Progenitor cell of endocrine pancreas (in vitro differentiated cells): ENCODE measurements at regions not wholly inside any gene's neighbourhood (a gene's known extent, or its start where the extent isn't known, plus 50 kb on each side); places are given as distances from the start of the nearest gene placed in this dataset.
"Not testable (repeated sequence)": the region's sequence is repeated elsewhere in the genome, so short reads cannot be mapped to it uniquely, and the experiment has no call there.

ENCODE experiments used
- DNase-seq: peaks from one replicate; pipeline ENCODE4 v3.0.0; 2021; ENCODE audit warnings: low spot score; ENCODE audit not compliant: unreplicated experiment
- H3K27ac Mint-ChIP-seq: 2 replicates; pipeline ENCODE4 v1.8.0; 2021; ENCODE audit warnings: mild to moderate bottlenecking, moderate library complexity, mixed read lengths
- H3K27me3 Mint-ChIP-seq: 2 replicates; pipeline ENCODE4 v1.8.0; 2021; ENCODE audit warnings: mixed read lengths
- H3K36me3 Mint-ChIP-seq: 2 replicates; pipeline ENCODE4 v1.8.0; 2022; ENCODE audit warnings: mixed read lengths; ENCODE audit not compliant: insufficient read depth
- H3K4me1 Mint-ChIP-seq: 2 replicates; pipeline ENCODE4 v1.8.0; 2021; ENCODE audit warnings: low read depth, mixed read lengths
- H3K4me3 Mint-ChIP-seq: 2 replicates; pipeline ENCODE4 v1.8.0; 2021; ENCODE audit warnings: low read depth, mild to moderate bottlenecking, moderate library complexity, mixed read lengths
- H3K9me3 Mint-ChIP-seq: 2 replicates; pipeline ENCODE4 v1.8.0; 2021; ENCODE audit warnings: low read depth, mixed read lengths
- TF ChIP-seq, protein P1 (sequence below): fragments of 200-600 bp; sonication (generic); IDR thresholded peaks from one replicate; pipeline ENCODE4 v1.5.0; 2021; ENCODE audit warnings: antibody characterized with exemption, mild to moderate bottlenecking; ENCODE audit not compliant: unreplicated experiment

- peaks cover 16% of the 10 kb centered on the region for H3K4me1 Mint-ChIP-seq
- no peak overlapping the region for H3K27ac Mint-ChIP-seq
- no peak for DNase-seq
- peaks cover 4% of the 10 kb centered on the region for H3K9me3 Mint-ChIP-seq
- H3K27me3 Mint-ChIP-seq: no peaks in the 10 kb centered on the region
- H3K4me3 Mint-ChIP-seq: no peak overlapping the region
- no peaks in the 10 kb centered on the region for H3K36me3 Mint-ChIP-seq
- TF ChIP-seq, protein P1, sequence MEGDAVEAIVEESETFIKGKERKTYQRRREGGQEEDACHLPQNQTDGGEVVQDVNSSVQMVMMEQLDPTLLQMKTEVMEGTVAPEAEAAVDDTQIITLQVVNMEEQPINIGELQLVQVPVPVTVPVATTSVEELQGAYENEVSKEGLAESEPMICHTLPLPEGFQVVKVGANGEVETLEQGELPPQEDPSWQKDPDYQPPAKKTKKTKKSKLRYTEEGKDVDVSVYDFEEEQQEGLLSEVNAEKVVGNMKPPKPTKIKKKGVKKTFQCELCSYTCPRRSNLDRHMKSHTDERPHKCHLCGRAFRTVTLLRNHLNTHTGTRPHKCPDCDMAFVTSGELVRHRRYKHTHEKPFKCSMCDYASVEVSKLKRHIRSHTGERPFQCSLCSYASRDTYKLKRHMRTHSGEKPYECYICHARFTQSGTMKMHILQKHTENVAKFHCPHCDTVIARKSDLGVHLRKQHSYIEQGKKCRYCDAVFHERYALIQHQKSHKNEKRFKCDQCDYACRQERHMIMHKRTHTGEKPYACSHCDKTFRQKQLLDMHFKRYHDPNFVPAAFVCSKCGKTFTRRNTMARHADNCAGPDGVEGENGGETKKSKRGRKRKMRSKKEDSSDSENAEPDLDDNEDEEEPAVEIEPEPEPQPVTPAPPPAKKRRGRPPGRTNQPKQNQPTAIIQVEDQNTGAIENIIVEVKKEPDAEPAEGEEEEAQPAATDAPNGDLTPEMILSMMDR: no peak
These were observed 116.2 kb upstream of the ATP2B1 start for GRCh38 chr12:89824822-89825221.

DNA sequence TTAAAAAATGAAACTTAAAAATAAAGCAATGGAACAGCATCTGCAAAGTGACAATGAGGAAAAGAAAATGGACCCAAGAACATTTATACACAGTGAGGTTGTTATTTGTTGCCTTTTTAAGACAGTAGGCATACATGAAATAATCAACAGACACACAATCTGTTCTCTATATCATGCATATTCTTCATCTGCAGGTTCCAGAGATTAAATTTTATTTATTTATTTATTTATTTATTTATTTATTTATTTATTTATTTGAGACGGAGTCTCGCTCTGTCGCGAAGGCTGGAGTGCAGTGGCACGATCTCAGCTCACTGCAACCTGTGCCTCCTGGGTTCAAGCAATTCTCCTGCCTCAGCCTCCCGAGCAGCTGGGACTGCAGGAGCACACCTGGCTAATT lies 114.4 kb upstream of the ATP2B1 start:
- H3K27ac Mint-ChIP-seq, H3K27me3 Mint-ChIP-seq, H3K4me3 Mint-ChIP-seq, H3K9me3 Mint-ChIP-seq, H3K36me3 Mint-ChIP-seq, DNase-seq: not testable (repeated sequence)
- H3K4me1 Mint-ChIP-seq: peaks cover 11% of the 10 kb centered on the region

DNA sequence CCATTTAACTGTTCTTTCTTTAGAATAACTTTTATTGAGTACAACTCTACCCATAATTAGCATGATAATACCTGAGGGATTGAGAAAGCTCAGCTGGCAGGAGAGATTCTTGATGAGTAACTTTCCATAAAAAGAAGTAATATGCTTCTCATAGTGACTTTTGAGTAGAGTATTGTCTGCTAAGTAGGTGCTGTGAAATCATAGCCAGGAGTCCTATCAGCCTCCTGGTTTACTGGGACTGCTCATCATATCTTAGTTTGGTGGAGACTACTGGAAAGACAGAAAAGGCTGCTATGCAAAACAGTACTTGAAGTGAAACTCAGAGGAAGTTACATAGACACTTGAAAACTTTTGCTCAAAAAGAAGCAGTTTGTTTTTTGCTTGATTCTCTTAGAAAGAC lies 113.3 kb upstream of the ATP2B1 start:
- H3K9me3 Mint-ChIP-seq: no peaks in the 10 kb centered on the region
- no peaks in the 10 kb centered on the region for H3K27me3 Mint-ChIP-seq
- TF ChIP-seq, protein P1: no peak
- peaks cover 12% of the 10 kb centered on the region for H3K4me1 Mint-ChIP-seq
- no peak overlapping the region for H3K27ac Mint-ChIP-seq
- no peaks in the 10 kb centered on the region for H3K36me3 Mint-ChIP-seq
- no peak for DNase-seq
- no peak overlapping the region for H3K4me3 Mint-ChIP-seq

DNA sequence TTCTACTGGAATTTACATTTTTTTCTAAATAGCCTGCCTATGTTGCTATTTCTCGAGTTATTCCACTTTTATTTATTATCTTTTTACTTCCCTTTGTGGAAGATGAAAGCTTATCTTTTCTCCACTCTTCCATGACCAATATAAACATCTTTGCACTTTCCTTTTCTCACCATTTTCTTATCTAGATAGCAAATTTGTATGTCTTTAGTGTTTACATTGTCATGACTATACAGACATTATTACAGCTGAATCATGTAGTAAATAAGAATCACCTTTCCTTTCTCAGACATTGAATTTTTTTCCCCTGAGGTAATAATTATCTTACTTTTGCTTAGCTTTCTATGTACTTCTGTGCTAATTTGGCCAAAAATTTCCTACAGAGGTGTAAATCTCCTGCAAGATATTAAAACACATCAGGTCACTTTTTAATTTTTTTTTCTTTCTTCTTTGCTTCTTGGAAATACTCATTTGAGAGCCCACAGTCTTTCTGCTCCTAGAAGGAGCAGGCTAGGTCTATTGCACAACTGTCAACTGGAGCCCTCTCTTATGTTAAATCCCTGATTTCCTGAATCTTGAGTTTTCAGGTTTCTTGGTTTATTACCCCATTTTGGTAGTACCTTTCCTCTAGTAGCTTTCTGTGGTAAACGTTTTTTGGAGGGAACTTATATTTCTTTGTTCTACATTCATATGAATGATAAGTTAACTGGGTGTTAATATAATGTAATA lies 109.0 kb upstream of the ATP2B1 start:
- H3K27ac Mint-ChIP-seq: no peak overlapping the region
- no peak overlapping the region for H3K4me3 Mint-ChIP-seq
- DNase-seq: no peak
- TF ChIP-seq, protein P1: no peak
- no peaks in the 10 kb centered on the region for H3K36me3 Mint-ChIP-seq
- peaks cover 5% of the 10 kb centered on the region for H3K4me1 Mint-ChIP-seq
- H3K27me3 Mint-ChIP-seq: no peaks in the 10 kb centered on the region
- no peaks in the 10 kb centered on the region for H3K9me3 Mint-ChIP-seq

GRCh38 chr12:89815225-89815624 lies 106.6 kb upstream of the ATP2B1 start:
- TF ChIP-seq, protein P1: no peak
- no peaks in the 10 kb centered on the region for H3K27me3 Mint-ChIP-seq
- no peak overlapping the region for H3K4me3 Mint-ChIP-seq
- H3K36me3 Mint-ChIP-seq: no peaks in the 10 kb centered on the region
- no peak for DNase-seq
- H3K4me1 Mint-ChIP-seq: peaks cover 5% of the 10 kb centered on the region
- H3K27ac Mint-ChIP-seq: no peak overlapping the region
- H3K9me3 Mint-ChIP-seq: no peaks in the 10 kb centered on the region

GRCh38 chr12:89803412-89803811 lies 94.8 kb upstream of the ATP2B1 start:
- Mint-ChIP-seq H3K4me1 (peaks cover 11% of the 10 kb centered on the region), H3K27me3 (no peaks in the 10 kb centered on the region), H3K27ac (no peak overlapping the region), H3K9me3 (no peaks in the 10 kb centered on the region), H3K4me3 (no peak overlapping the region), H3K36me3 (no peaks in the 10 kb centered on the region)
- TF ChIP-seq, protein P1: no peak
- DNase-seq: no peak
